HG02623 (cell line): ENCODE measurements at regions not wholly inside any gene's neighbourhood (a gene's known extent, or its start where the extent isn't known, plus 50 kb on each side); places are given as distances from the start of the nearest gene placed in this dataset.

Experiments
- ATAC-seq: cut with Tn5 transposase; IDR thresholded peaks from one replicate; pipeline ENCODE4 v1.9.1; 2021; ENCODE audit warnings: moderate library complexity; ENCODE audit not compliant: unreplicated experiment

GRCh38 chr6:12379181-12379580 lies 89.0 kb downstream of the EDN1 start:
- ATAC-seq = no peak

GRCh38 chr6:12381587-12381986 lies 91.4 kb downstream of the EDN1 start:
- no peak for ATAC-seq

GRCh38 chr6:12383448-12383847 lies 93.3 kb downstream of the EDN1 start:
- peak; percentile 85 for ATAC-seq

GRCh38 chr6:12384357-12384912 lies 94.3 kb downstream of the EDN1 start:
- no peak for ATAC-seq

GRCh38 chr6:12385316-12385715 lies 95.2 kb downstream of the EDN1 start:
- no peak for ATAC-seq

- ATAC-seq = no peak
These were observed 96.7 kb downstream of the EDN1 start for GRCh38 chr6:12386816-12387215.

GRCh38 chr6:12391472-12391871 lies 101.3 kb downstream of the EDN1 start:
- no peak for ATAC-seq

- ATAC-seq = no peak
These were observed 102.3 kb downstream of the EDN1 start for GRCh38 chr6:12392490-12392889.

GRCh38 chr6:12393100-12393499 lies 102.9 kb downstream of the EDN1 start:
- no peak for ATAC-seq

GRCh38 chr6:12394170-12394569 lies 104.0 kb downstream of the EDN1 start:
- ATAC-seq = no peak

- no peak for ATAC-seq
These were observed 105.7 kb downstream of the EDN1 start for GRCh38 chr6:12395898-12396297.

GRCh38 chr6:12401200-12401599 lies 111.0 kb downstream of the EDN1 start:
- no peak for ATAC-seq

GRCh38 chr6:12403201-12403826 lies 113.2 kb downstream of the EDN1 start:
- no peak for ATAC-seq

GRCh38 chr6:12403947-12404647 lies 113.9 kb downstream of the EDN1 start:
- ATAC-seq = no peak

GRCh38 chr6:12404651-12405050 lies 114.5 kb downstream of the EDN1 start:
- no peak for ATAC-seq

- ATAC-seq = no peak
These were observed 118.6 kb downstream of the EDN1 start for GRCh38 chr6:12408752-12409151.

GRCh38 chr6:12410946-12411345 lies 120.8 kb downstream of the EDN1 start:
- ATAC-seq = no peak

GRCh38 chr6:12414096-12414675 lies 124.0 kb downstream of the EDN1 start:
- ATAC-seq = no peak

- no peak for ATAC-seq
These were observed 125.9 kb downstream of the EDN1 start for GRCh38 chr6:12415980-12416598.

GRCh38 chr6:12417191-12417590 lies 127.0 kb downstream of the EDN1 start:
- ATAC-seq = no peak

- ATAC-seq = no peak
These were observed 128.8 kb downstream of the EDN1 start for GRCh38 chr6:12418946-12419345.
